ENCODE measurements at regions not wholly inside any gene's neighbourhood (a gene's known extent, or its start where the extent isn't known, plus 50 kb on each side); places are given as distances from the start of the nearest gene placed in this dataset.
"Not testable (repeated sequence)": the region's sequence is repeated elsewhere in the genome, so short reads cannot be mapped to it uniquely, and the experiment has no call there.

- no peak for DNase-seq (ENCODE audit: low spot score)
These were observed 405.6 kb upstream of the TOM1L1 start for GRCh38 chr17:54494721-54495715.

GRCh38 chr17:54505404-54505803, 395.2 kb upstream of the TOM1L1 start:
- DNase-seq (ENCODE audit: low spot score): no peak

GRCh38 chr17:54518706-54519105, 381.9 kb upstream of the TOM1L1 start:
- no peak for DNase-seq (ENCODE audit: low spot score)

GRCh38 chr17:54521137-54521536, 379.5 kb upstream of the TOM1L1 start:
- no peak for DNase-seq (ENCODE audit: low spot score)

- DNase-seq (ENCODE audit: low spot score): no peak
These were observed 376.2 kb upstream of the TOM1L1 start for GRCh38 chr17:54524501-54524900.

GRCh38 chr17:54527941-54528340, 372.7 kb upstream of the TOM1L1 start:
- DNase-seq (ENCODE audit: low spot score): no peak

GRCh38 chr17:54530398-54530797, 370.3 kb upstream of the TOM1L1 start:
- DNase-seq (ENCODE audit: low spot score): no peak

- no peak for DNase-seq (ENCODE audit: low spot score)
These were observed 364.3 kb upstream of the TOM1L1 start for GRCh38 chr17:54536306-54536705.

GRCh38 chr17:54537656-54538055, 363.0 kb upstream of the TOM1L1 start:
- no peak for DNase-seq (ENCODE audit: low spot score)

GRCh38 chr17:54544249-54544648, 356.4 kb upstream of the TOM1L1 start:
- no peak for DNase-seq (ENCODE audit: low spot score)

- no peak for DNase-seq (ENCODE audit: low spot score)
These were observed 340.8 kb upstream of the TOM1L1 start for GRCh38 chr17:54559883-54560282.

- no peak for DNase-seq (ENCODE audit: low spot score)
These were observed 292.0 kb upstream of the TOM1L1 start for GRCh38 chr17:54608634-54609155.

- no peak for DNase-seq (ENCODE audit: low spot score)
These were observed 280.2 kb upstream of the TOM1L1 start for GRCh38 chr17:54620399-54620978.

- DNase-seq (ENCODE audit: low spot score): no peak
These were observed 276.9 kb upstream of the TOM1L1 start for GRCh38 chr17:54623746-54624145.

GRCh38 chr17:54626146-54626703, 274.4 kb upstream of the TOM1L1 start:
- DNase-seq (ENCODE audit: low spot score): no peak

- DNase-seq (ENCODE audit: low spot score): not testable (repeated sequence)
These were observed 261.2 kb upstream of the TOM1L1 start for GRCh38 chr17:54639426-54639825.

- no peak for DNase-seq (ENCODE audit: low spot score)
These were observed 237.4 kb upstream of the TOM1L1 start for GRCh38 chr17:54662978-54663876.

GRCh38 chr17:54666559-54666958, 234.1 kb upstream of the TOM1L1 start:
- no peak for DNase-seq (ENCODE audit: low spot score)

GRCh38 chr17:54678158-54678557, 222.5 kb upstream of the TOM1L1 start:
- no peak for DNase-seq (ENCODE audit: low spot score)

GRCh38 chr17:54680410-54680809, 220.2 kb upstream of the TOM1L1 start:
- no peak for DNase-seq (ENCODE audit: low spot score)

- no peak for DNase-seq (ENCODE audit: low spot score)
These were observed 206.3 kb upstream of the TOM1L1 start for GRCh38 chr17:54694287-54694887.

Data from COLO829 (cell line).